DMS153 (cell line): ENCODE measurements at regions not wholly inside any gene's neighbourhood (a gene's known extent, or its start where the extent isn't known, plus 50 kb on each side); places are given as distances from the start of the nearest gene placed in this dataset.

Experiments used
- DNase-seq: peaks from one replicate; lab custom pipeline; 2025; lab: John Stamatoyannopoulos, UW

DNA sequence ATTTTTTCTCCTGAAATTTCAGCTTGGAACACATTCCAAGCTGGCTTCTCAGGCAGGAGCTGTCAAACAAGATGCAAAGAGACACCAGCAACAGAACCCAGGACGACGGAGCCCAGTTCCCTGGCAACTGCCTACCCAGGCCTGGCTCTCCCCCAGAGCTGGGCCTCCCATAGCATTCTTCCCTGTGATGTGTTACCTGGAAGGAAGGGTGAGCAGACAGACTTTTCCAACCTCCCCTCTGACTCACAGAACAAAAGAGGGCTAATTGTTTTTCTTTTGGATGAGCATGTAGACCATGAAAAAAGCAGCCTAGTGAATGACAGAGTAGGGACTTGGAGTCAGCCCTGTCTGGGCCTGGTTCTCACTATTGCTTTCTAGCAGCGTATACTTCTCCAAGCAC lies 55.3 kb upstream of the BMAL1 start:
- DNase-seq: no peak

- DNase-seq: no peak
Measured at GRCh38 chr11:13223112-13223511, 54.5 kb upstream of the BMAL1 start.

DNA sequence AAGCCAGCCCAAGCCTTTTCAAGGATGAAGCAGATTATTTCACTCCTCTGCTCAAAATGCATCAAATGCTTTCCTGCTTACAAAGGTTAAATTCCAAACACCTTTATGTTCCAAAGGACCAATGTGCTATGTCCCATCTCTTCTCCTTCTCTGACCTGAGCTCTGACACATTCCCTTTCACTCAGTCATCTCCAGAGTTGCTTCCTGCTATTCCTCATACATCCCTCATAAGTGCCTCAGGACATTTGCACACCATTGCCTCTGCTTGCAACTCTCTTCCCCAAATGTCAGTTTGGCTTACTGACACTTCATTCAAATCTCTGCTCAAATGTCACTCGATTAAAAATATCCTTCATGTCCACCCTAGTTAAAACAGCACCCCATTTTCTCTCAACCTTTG lies 53.3 kb upstream of the BMAL1 start:
- no peak for DNase-seq

- DNase-seq: no peak
Measured at GRCh38 chr11:13225038-13226001, 52.3 kb upstream of the BMAL1 start.

- no peak for DNase-seq
Measured at GRCh38 chr11:13227676-13228255, 49.8 kb upstream of the BMAL1 start.
